Aorta (tissue), 5 donors: ENCODE measurements at regions not wholly inside any gene's neighbourhood (a gene's known extent, or its start where the extent isn't known, plus 50 kb on each side); places are given as distances from the start of the nearest gene placed in this dataset.
"Not testable (repeated sequence)": the region's sequence is repeated elsewhere in the genome, so short reads cannot be mapped to it uniquely, and the experiment has no call there.

Experiments used
- ATAC-seq: fragments of 200-7000 bp; cut with Tn5 transposase; one replicate; pipeline ENCODE4 v1.9.1; 2022; ENCODE audit warnings: moderate library complexity; ENCODE audit not compliant: low FRiP score
- DNase-seq, 2 donors: peaks; one replicate each; pipeline ENCODE4 v3.0.0-alpha.2; 2020
- H3K27ac ChIP-seq, 2 donors: one replicate each; pipeline ENCODE4 v1.5.1; 2013; ENCODE audit warnings: low read length in 2 of 2, mild to moderate bottlenecking in 2 of 2, moderate library complexity in 2 of 2, control low read depth in 1 of 2, inconsistent platforms in 1 of 2, low read depth in 1 of 2
- H3K27me3 ChIP-seq, 2 donors: one replicate each; pipeline ENCODE4 v1.6.1; 2013; ENCODE audit warnings: control low read depth in 1 of 2, low read length in 1 of 2, mild to moderate bottlenecking in 1 of 2, moderate library complexity in 1 of 2; ENCODE audit not compliant: insufficient read depth in 2 of 2, control insufficient read depth in 1 of 2
- H3K36me3 ChIP-seq, 2 donors: one replicate each; pipeline ENCODE4 v1.6.1; 2013; ENCODE audit warnings: control low read depth in 1 of 2, low read length in 1 of 2, mild to moderate bottlenecking in 1 of 2; ENCODE audit not compliant: insufficient read depth in 2 of 2, control insufficient read depth in 1 of 2
- H3K4me1 ChIP-seq, 2 donors: one replicate each; pipeline ENCODE4 v1.6.1; 2013; ENCODE audit warnings: low read length in 2 of 2, control low read depth in 1 of 2, mild to moderate bottlenecking in 1 of 2, moderate library complexity in 1 of 2; ENCODE audit not compliant: insufficient read depth in 2 of 2, control insufficient read depth in 1 of 2
- H3K4me3 ChIP-seq, 2 donors: one replicate each; pipeline ENCODE4 v1.5.1; 2013; ENCODE audit warnings: low read length in 2 of 2, control low read depth in 1 of 2, mild to moderate bottlenecking in 1 of 2
- H3K9me3 ChIP-seq: one replicate; pipeline ENCODE4 v1.6.1; 2013; ENCODE audit warnings: mild to moderate bottlenecking, low read length; ENCODE audit not compliant: control insufficient read depth
- WGBS, 2 donors: extraction: QIAGEN DNeasy Blood & Tissue Kit; methylation state at CpG; one replicate each; pipeline ENCODE4 v1.1.7; 2013; 5-methylcytosine and 5-hydroxymethylcytosine counted together
- intact Hi-C, 2 donors: fragments of 100-400 bp; cut with DNase I; formaldehyde crosslinking; loops; one replicate each; pipeline versions ENCODE4 v1.14.2 to v1.15.0; 2022
- donor health status: healthy with polysubstance abuse.
- donor health status: Bipolar disorder and iron deficiency.
- donor health status: DM: no; HTN: no; CAD: no.
- donor health status: DM: no; HTN: no; CAD: no.
- donor health status: DM: yes; HTN: yes; CAD: no.

- intact Hi-C loops, ATAC-seq, H3K9me3 ChIP-seq, DNase-seq, H3K4me3 ChIP-seq, H3K27ac ChIP-seq, H3K27me3 ChIP-seq, H3K4me1 ChIP-seq, H3K36me3 ChIP-seq: not testable (repeated sequence)
- 38 to 40% methylated on average over 3 of the region's 4 CpGs for WGBS, 2 donors
These were observed 72.2 kb downstream of the PROP1 start for GRCh38 chr5:177923837-177924236.

GRCh38 chr5:177923189-177923588, 72.9 kb downstream of the PROP1 start:
- H3K9me3 ChIP-seq, intact Hi-C loops, ATAC-seq, H3K4me3 ChIP-seq, H3K27ac ChIP-seq, H3K27me3 ChIP-seq, H3K4me1 ChIP-seq, H3K36me3 ChIP-seq, DNase-seq: not testable (repeated sequence)
- WGBS, 2 donors = 79 to 84% methylated on average over 2 to 3 of the region's 5 CpGs

GRCh38 chr5:177909261-177909660, 86.8 kb downstream of the PROP1 start:
- H3K4me3 ChIP-seq, H3K27ac ChIP-seq, ATAC-seq, intact Hi-C loops, H3K36me3 ChIP-seq, H3K27me3 ChIP-seq, DNase-seq, H3K4me1 ChIP-seq, H3K9me3 ChIP-seq: not testable (repeated sequence)
- 75 to 77% methylated on average over 2 of the region's 2 CpGs for WGBS, 2 donors

- ATAC-seq, H3K36me3 ChIP-seq, DNase-seq, H3K4me3 ChIP-seq, intact Hi-C loops, H3K27ac ChIP-seq, H3K9me3 ChIP-seq, H3K4me1 ChIP-seq, H3K27me3 ChIP-seq: not testable (repeated sequence)
- 84 to 95% methylated on average over 2 of the region's 3 CpGs for WGBS, 2 donors
These were observed 93.2 kb downstream of the PROP1 start for GRCh38 chr5:177902806-177903205.

GRCh38 chr5:177900066-177900465, 96.0 kb downstream of the PROP1 start:
- H3K4me3 ChIP-seq, H3K4me1 ChIP-seq, H3K27ac ChIP-seq, ATAC-seq, H3K27me3 ChIP-seq, H3K36me3 ChIP-seq, DNase-seq, intact Hi-C loops, H3K9me3 ChIP-seq: not testable (repeated sequence)
- 90 to 92% methylated on average over 3 to 4 of the region's 6 CpGs for WGBS, 2 donors

GRCh38 chr5:177894681-177895453, 101.2 kb downstream of the PROP1 start:
- intact Hi-C loops, H3K36me3 ChIP-seq, H3K4me3 ChIP-seq, DNase-seq, H3K4me1 ChIP-seq, H3K27me3 ChIP-seq, H3K9me3 ChIP-seq, H3K27ac ChIP-seq, ATAC-seq: not testable (repeated sequence)
- 91% methylated on average over 5 of the region's 9 CpGs; no CpG with 5 or more reads in 1 of the 2 donors for WGBS, 2 donors

- H3K36me3 ChIP-seq, ATAC-seq, H3K4me3 ChIP-seq, H3K27me3 ChIP-seq, DNase-seq, intact Hi-C loops, H3K4me1 ChIP-seq, H3K9me3 ChIP-seq, H3K27ac ChIP-seq: not testable (repeated sequence)
- 93 to 94% methylated on average over 4 of the region's 4 CpGs for WGBS, 2 donors
These were observed 103.7 kb downstream of the PROP1 start for GRCh38 chr5:177892357-177892665.

GRCh38 chr5:177891547-177892356, 104.3 kb downstream of the PROP1 start:
- DNase-seq, H3K27ac ChIP-seq, H3K27me3 ChIP-seq, intact Hi-C loops, H3K36me3 ChIP-seq, H3K4me1 ChIP-seq, H3K4me3 ChIP-seq, H3K9me3 ChIP-seq: not testable (repeated sequence)
- WGBS, 2 donors = 10 to 19% methylated on average over 4 to 7 of the region's 11 CpGs
- peak; percentile 87 for ATAC-seq

GRCh38 chr5:177883295-177883694, 100.6 kb upstream of the FAM153A start:
- H3K27me3 ChIP-seq, H3K4me1 ChIP-seq, H3K4me3 ChIP-seq, DNase-seq, intact Hi-C loops, ATAC-seq, H3K9me3 ChIP-seq, H3K36me3 ChIP-seq, H3K27ac ChIP-seq: not testable (repeated sequence)
- 79 to 85% methylated on average over 8 of the region's 8 CpGs for WGBS, 2 donors
